SKM-1 (cell line): ENCODE measurements at regions not wholly inside any gene's neighbourhood (a gene's known extent, or its start where the extent isn't known, plus 50 kb on each side); places are given as distances from the start of the nearest gene placed in this dataset.
"Not testable (repeated sequence)": the region's sequence is repeated elsewhere in the genome, so short reads cannot be mapped to it uniquely, and the experiment has no call there.

Experiments used
- DNase-seq: peaks from one replicate; lab custom pipeline; 2025; ENCODE audit not compliant: unreplicated experiment; lab: John Stamatoyannopoulos, UW

DNA sequence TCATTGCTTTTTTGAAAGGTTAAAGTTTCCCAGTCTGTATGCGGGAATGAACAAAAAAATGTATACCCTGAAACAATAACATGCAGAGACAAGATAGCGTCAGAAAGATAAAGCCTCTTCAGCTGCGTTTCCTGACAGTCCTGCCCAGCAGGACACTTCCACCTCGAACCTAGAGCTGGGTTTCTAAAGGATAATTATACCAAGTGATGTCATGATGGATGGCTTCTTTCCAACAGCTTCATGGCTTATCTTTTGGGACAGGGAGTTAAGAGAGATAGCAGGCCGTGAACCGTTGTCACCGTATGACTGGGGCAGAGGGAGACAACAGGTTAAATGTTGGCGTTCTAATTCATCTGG, 267.6 kb upstream of the SGK1 start:
- no peak for DNase-seq

DNA sequence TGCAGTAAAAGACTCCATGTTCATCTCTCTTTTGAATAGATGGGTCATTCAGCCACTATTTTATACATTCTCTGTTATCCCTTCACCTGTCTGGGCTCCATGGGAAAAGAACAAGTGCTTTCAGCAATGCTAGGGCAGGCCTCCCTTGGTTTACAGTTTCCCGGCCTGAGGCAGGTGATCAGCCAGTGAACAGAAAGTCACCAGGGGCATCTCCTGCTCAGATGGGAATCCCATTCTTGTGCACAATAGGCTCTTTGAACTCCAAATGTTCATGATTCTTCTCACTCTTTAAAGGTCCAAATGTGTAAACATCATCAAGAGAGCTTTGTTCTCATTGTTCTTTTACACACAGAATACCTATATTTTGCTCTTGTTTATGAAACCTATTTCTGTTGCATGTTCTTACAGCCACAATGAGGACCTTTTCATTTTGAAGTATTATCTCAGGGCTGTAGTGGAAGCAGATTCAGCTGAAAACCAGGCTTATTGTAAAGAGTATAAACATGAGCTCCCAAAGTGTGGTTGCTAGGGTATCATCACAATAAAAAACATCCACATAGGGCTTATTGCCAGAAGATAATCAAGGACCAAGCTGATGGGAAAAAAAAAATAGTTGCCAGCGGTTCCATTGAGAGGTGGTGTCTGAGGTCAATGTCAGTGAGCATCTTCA, 267.1 kb upstream of the SGK1 start:
- no peak for DNase-seq

DNA sequence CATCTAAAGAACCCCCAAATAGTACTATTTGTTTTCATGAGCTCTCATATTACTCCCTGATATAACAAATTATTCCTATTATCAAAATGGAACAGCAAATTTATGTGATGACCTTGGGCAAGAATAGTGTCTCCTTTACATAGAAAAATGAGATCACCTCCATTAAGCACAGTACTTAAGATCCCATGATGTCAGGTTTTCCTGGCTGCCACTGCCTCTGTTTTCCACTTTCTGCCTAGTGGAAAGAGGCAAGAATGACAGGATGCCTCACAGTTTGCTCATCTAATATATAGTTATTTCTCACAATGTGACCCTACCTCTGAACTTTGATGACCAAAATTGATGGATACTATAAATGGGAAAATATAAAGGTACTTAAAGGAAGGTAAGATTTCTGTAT, 260.1 kb upstream of the SGK1 start:
- DNase-seq: no peak

DNA sequence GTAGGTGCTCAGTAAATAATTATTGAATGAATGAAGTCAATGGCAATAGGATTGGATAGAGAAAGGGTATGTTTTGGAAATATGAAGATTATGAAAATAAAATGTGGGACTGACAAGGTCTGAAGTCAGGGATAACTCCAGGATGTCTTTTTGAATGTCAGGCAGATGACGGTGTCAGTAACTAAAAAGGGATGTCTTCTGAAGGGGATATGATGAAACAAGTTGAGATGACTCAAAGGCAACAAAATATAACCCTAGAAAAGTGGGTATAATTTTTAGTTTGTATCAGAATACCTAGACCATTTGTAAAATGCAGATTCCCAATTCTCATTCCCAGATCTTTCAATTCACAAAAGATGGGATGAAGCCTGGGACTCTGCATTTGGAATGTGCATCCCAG, 257.3 kb upstream of the SGK1 start:
- DNase-seq: no peak

DNA sequence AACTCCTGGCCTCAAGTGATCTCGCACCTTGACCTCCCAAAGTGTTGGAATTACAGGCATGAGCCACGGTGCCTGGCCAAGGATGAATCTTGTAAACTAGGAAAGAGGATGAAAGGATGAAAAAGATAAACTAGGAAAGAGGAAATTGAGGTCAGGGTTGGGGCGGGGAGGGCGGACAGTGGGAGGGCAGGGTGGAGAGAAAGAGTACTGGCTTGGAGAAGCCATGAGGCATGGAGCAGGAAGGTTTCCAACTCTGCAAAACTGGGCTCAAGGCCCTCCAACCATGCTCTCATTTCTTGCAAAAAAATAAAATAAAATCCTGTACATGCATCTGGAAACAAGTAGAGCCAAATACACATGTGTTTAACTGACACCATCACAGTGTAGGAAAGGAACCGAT, 256.6 kb upstream of the SGK1 start:
- DNase-seq: no peak

DNA sequence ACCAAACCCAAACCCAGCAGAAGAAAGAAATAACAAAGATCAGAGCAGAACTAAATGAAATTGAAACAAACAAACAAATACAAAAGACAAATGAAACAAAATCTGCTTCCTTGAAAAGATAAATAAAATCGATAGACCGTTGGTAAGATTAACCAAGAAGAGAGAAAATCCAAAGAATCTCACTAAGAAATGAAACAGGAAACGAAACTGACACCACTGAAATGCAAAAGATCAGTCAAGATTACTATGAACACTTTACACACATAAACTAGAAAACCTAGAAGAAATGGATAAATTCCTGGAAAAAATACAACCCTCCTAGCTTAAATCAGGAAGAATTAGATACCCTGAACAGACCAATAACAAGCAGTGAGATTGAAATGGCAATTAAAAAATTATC, 252.1 kb upstream of the SGK1 start:
- DNase-seq: not testable (repeated sequence)

DNA sequence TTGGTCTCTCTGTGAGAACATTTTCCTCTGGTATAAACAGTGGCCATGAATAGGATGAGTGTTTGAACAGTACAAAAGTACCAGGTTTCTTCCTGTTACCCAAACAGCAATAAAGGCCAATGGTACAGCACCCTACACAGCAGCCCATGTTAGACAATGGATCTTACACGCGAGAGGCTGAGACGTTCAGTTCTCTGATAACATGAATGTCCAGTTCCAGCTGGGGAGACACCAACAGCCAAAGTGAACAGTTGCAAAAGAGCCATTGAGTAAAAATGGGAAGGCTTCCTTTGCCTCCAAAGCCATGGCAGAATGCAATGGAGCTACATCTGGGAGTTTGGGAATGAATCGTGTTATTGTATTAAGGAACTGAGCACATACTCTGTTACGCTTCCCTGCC, 246.8 kb upstream of the SGK1 start:
- DNase-seq: no peak

DNA sequence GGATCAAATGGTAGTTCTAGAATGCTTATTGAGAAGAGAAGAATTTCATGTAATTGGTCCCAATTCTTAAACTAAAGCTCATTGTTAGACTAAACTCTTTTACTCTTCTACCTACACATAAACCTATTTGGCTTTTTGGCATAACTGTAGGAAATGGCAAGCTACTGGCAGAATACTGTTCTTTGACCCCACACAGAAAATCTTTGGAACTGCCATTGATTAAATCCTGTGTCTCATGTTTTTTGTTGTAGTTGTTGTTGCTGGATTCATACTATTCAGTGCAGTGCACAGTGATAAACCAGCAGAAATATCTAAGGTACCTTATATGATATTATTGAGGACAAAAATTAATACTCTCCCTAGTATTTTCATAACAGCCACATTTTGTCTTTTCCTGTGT, 242.1 kb upstream of the SGK1 start:
- no peak for DNase-seq

DNA sequence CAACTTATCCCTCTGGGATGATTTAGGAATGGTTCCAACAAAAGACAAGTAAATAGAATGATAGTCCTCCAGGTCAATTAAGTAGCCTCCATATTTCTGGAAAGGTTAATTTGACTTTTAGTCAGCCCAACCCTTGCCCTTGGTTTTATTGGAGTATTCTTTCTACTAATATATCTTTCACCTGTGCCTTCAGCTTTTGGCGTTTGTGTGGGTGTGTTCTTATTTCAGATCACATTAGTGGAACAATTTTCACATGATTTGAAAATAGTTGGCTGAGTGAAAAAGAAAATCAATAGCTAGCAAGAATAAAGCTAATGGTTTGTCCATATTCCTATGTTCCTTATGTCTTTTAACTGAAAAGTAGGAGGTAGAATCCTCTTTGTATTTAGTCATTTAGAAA, 239.6 kb upstream of the SGK1 start:
- no peak for DNase-seq

DNA sequence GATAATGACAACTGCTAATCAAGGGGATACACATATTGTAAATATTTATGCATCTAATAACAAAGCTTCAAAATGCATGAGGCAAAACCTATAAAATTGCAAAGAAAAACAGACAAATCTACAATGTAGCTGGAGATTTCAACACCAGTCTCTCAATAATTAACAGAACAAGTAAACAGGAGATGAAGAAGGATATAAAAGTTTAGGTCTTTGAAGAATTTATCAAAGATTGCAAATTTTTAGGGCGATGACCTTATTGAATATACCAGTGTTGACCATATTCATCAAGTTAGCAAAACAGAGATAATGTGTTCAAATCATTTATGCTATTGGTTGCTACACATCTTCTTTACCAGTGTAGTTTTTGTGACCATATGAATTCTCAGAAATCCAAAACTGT, 237.8 kb upstream of the SGK1 start:
- DNase-seq: no peak

DNA sequence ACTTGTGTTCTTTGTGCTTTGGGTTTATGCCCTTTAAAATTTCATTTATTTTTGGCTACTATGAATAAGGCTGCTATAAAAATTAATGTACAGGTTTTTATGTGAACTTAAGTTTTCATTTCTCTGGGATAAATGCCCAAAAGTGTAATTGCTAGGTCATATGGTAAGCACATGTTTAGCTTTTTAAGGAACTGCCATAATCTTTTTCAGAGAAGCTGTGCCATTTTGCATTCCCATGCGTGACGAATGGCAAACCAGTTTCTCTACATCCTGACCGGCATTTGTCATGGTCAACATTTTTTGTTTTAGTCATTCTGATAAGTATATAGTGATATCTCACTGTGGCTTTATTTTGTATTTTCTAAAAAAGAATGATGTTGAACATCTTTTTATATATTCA, 236.0 kb upstream of the SGK1 start:
- no peak for DNase-seq

DNA sequence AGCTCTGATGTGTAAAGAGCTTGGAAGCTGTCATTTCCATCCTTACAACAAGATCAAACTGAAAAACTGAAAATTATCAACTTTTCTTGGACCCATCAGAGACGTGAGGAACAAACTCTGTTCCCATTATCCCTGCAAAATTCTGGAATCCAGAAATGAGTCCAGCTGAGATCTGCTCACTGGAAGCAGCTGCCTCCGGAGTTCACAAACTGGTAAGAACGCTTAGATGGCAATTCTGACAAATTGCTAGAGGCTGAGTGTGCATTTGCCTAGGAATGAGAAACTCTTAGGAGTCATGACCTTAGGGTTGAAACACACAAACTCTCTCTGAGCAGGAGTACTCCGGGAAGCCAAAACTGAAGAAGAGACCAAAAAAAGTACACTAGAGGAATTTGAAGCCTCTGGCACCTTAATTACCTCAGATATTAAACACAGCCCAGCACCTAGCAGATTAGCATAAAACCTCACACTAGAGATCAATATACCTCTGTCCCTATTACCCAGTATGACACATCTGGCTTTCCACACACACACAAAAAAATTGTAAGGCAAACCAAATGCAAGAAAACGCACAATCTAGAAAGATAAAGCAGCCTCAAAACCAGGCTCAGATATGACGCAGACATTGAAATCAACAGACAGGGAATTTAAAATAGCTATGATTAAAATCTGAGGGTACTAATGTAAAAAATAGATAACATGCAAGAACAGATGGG, 233.5 kb upstream of the SGK1 start:
- no peak for DNase-seq

DNA sequence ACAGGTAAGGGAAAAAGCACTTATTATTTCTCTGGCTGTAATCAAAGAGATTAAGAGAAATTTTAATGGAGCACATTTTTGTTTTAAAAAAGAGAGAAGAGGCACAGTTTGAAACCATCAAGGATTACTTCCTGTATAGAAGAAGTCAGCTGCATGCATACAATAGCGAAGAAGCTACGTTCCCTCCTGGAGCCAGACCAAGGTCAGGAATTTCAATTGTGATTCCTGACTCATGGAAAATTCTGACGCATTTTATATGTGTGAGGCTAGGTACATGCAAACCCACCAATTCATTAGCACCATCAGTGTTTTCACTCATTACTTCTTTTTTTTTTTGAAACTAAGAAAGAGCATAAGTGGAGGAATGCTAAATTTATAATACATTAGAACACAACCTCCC, 232.7 kb upstream of the SGK1 start:
- no peak for DNase-seq

DNA sequence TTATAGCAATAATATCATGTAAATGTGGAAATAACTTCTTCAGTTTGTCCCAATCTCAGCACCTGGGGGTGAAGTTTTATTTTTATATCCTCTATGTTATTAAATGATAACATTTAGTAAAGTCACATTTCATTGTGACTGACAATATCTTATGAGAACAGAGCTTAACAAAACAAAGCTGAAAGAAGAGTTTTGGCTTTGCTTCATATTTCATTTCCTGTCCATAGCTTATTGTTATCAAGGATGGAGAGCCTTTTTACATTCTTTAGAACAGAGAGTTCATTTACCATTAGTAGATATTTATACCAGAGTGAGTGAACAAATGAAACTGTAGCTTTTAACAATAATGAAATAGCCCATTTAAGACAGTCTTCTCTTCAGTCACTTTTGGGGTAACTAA, 231.9 kb upstream of the SGK1 start:
- no peak for DNase-seq

DNA sequence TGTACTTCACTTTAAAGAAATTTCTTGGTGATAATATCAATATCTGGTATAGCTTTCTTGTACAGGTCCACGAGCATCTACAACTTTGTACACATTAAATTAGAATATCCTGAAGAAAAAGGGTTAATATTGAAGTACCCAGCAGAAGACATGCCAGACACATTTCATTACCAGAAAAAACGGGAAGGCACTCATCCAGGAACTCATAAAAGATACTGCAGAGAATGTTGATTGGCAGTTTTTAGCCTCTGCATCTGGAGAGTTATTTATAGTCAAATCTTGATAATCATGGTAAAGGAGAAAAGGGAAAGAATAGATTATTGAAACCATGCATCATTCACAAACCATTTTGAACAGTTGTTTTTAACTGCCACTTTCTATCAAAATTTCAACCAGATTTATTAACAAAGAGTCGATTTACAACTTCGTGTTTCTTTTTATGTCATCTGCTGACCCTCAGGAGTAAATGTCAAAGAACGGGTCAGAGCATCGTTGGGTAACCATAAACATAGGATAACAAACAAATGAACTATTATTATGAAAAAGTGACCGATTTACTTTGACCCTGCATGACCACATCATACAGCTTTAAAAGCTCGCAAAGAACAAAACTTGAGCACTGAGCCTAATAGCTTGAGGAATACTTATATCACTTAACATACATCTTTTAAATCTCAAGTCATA, 229.2 kb upstream of the SGK1 start:
- no peak for DNase-seq

DNA sequence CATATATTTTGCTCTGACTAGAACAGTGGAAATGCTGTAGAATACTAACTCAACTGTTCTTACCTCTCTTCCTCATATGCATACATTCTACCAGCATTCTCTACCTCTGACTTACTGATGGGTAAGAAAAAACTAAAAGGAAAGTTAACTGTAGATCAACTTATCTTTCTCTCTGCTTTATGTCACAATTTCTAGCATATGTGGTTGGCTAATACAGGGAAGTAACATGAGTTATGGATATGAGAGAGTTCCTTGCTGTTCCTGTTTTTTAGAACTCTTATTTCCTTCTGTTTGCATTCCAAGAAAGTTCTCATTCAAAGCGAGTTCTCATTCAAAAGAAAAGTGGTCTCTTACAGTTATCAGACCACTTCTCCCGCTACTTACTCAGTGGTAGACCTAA, 226.8 kb upstream of the SGK1 start:
- peak; percentile 72 for DNase-seq

DNA sequence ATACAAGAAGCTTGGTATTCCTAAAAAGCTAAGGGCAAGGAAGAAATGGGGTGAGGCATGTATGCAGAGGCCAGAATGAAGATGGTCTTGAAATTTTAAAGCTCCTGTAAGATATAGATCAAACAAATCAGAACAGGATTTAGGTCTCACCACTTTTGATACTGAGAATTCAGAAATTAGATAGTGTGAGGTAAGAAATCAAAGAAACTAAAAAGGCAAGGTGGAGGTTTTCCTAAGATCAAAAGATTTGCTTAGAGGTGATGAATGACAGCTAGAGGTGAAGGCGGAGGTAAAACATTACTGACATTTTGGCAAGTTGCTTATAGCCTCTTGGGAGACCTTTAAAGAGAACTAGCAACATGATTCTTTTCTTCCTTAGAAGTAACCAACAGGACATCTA, 225.2 kb upstream of the SGK1 start:
- DNase-seq: no peak

DNA sequence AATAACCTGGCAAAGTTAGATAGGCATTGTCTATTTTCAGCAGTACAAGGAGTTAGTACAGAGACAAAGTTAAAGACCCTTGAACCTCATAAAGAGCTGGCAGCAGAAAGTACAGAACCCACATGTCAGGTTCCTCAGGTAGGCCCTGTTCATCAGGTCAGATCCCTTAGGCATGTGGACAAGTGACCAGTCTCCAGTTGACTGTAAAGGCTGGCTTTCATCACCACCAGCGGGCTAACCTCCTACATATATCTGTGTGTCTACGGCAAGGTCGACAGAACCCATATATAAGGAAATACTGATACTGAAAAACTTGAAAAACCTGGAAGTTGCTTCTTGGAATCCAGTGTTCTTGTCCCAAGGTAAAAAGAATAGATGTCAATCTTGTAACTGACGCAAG, 223.1 kb upstream of the SGK1 start:
- no peak for DNase-seq

DNA sequence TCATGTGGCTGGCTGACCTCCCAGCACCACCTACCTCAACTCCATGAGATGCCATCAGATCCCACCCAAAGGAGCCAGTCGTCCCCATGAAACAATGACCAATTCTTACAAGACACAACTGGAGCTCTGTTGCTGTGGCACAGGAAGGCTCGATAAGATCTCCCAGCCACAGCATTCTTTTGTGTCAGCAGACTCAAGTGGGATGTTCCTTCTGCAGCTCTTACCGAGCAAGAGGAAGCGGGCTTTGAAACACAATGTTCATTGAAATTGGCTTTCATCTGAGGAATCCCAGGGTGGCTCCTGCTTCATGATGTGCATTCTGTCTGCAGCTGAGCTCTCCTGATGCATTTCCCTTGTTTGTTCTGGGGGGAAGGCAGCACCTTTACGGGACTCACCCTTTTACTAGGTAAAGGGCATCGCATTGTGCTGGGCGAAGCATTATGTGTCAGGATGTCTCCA, 222.0 kb upstream of the SGK1 start:
- DNase-seq: no peak

DNA sequence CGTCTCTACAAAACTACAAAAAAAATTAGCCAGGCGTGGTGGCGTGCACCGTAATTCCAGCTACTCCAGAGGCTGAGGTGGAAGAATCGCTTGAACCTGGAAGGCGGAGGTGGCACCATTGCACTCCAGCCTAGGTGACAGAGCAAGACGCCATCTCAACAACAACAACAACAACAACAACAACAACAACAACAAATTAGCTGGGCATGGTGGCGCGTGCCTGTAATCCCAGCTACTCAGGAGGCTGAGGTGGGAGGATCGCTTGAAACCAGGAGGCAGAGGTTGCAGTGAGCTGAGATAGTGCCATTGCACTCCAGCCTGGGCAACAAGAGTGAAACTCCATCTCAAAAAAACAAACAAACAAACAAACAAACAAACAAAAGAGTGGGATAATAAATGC, 219.9 kb upstream of the SGK1 start:
- DNase-seq: not testable (repeated sequence)

DNA sequence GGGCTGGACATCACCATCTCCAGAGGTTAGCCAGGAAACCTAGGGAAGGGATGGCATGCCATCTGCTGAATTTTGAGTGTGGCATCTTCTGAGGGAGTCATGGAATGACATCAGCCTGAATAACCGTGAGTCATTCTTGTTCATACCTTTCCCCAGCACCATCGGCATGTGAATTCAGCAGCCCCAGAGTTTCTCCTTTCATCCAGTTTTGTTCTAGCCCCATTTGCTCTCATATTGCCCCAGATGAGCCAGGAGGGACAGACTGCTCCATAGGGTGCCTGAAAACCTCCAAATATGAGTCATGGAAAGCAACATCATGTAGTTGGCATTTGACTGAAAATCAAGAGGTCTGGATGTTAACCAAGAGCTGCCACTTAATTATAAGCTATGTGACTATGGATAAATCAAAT, 219.2 kb upstream of the SGK1 start:
- no peak for DNase-seq

DNA sequence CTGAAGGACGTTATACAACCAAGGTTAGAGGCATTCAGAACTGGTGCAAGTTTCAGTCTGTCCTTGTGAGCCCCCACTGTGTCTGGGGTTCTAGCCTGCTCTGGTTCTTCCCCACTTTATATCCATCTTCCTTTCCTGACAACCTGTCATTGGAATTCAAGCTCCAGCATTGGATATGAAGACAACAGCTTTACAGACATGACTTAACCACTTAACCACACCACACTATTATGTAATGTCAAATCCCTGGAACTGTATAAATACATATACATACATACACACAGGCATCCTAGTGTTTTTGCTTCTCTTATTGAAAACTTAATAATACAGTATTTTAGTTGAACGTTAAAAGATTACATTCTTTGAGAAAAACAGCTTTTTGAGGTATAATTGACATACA, 217.9 kb upstream of the SGK1 start:
- no peak for DNase-seq
